Epidermal melanocyte (primary cell): ENCODE measurements at regions not wholly inside any gene's neighbourhood (a gene's known extent, or its start where the extent isn't known, plus 50 kb on each side); places are given as distances from the start of the nearest gene placed in this dataset.

ENCODE experiments used
- DNase-seq: peaks from one replicate; pipeline ENCODE4 v3.0.0; 2011; ENCODE audit warnings: low spot score; ENCODE audit not compliant: insufficient read length

DNA sequence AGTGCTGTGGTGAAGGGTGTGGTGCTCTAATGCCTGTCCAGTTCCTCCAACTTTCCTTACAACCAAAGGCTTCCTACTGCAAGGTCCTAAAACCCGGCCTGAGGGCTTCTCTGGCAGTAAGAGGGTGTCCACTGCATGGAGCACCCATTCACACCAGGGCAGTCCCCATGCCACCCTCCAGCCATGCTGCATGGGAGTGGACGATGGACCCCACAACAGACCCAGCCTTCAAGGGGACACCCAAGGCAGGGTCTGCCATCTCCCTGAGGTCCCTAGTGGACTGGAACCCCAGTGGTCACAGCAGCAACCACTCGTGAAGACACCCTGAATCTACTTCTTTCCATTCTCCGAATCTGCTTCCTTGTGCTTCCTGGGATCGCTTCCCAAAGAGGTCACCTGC, 117.6 kb upstream of the SOX1 start:
- no peak for DNase-seq

DNA sequence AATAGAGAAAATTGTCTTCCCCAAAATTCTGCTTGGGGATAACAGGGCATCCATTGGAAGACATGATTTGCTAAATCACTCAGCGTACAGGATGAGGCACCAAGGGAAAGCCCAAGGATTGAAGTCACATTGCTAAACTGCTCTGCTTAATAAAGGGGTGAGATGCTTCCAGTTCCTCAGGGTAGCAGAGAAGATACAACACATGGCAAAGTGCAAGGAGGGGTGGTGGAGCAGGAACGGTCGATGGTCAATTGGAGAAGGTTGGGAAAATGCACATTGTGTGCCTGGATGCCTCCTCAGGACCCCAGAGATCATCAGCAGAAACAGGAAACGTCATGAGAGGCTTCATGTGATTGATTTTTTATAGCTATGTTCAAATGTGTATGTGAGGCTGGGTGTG, 116.3 kb upstream of the SOX1 start:
- no peak for DNase-seq

DNA sequence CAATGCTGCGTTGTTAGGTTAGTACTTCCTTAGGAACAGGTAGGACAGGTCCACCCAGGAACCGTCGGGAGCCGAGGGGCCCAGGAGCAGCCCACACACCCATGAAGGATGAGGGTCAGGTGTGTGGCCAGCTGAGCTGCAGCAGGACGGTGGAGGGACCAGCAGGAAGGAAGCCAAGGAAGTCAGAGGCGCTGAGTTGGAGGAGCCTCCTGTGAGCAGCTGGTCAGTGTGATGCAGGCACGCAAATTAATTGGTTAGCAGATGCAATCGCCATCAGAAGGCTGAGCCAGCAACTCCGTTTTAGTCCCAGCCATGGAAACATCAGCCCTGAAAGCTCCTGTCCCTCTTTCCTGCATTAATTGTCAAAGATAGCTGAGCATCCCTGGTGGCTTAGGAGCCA, 114.9 kb upstream of the SOX1 start:
- DNase-seq = no peak

DNA sequence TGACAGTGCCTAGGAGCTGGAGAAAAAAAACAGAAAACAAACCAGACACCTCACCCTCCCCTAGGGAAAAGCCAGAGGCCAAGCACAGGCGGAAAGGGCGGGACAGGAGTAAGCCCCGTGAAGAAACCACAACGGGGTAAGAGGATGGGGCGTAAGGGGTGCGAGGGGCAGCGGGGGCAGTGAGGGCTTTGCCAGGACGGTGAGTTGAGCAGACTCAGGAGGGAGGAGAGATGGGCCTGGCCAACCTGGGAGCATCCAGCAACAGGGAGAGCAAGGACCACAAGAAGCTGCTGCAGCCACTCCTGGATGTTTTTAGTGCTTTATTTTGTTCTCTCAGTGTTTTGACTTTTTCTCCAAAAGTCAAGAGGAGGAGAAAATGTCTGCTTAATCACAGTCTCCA, 114.1 kb upstream of the SOX1 start:
- DNase-seq = no peak

DNA sequence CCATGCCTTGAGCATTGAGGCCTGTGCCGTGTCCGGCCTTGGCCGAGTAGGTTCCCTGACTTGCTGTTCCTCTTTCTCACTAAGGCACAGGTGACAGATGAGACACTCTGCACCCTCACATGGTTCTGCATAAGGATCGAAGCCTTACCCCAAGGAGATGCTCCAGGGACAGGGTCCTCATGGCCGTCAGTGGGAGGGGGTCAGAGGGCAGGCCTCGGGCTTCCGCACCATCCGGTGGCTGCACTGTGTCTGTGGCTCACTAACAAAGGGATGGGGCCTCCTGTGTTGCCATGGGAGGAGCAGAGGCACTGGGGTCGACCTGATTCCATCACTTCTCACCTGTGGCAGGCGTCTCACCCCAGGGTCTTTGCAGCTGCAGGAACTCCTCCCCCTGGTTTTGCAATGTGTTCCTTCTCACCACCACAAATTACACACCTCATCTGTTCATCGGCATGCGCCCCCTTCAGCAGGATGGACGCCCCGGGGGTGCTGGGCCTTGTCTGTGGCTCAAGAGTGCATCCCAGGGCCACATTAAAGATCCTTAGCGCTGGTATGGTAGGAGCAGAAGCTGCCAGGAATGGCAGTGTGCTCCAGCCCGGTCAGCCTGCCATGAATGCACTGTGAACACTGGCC, 113.3 kb upstream of the SOX1 start:
- no peak for DNase-seq

DNA sequence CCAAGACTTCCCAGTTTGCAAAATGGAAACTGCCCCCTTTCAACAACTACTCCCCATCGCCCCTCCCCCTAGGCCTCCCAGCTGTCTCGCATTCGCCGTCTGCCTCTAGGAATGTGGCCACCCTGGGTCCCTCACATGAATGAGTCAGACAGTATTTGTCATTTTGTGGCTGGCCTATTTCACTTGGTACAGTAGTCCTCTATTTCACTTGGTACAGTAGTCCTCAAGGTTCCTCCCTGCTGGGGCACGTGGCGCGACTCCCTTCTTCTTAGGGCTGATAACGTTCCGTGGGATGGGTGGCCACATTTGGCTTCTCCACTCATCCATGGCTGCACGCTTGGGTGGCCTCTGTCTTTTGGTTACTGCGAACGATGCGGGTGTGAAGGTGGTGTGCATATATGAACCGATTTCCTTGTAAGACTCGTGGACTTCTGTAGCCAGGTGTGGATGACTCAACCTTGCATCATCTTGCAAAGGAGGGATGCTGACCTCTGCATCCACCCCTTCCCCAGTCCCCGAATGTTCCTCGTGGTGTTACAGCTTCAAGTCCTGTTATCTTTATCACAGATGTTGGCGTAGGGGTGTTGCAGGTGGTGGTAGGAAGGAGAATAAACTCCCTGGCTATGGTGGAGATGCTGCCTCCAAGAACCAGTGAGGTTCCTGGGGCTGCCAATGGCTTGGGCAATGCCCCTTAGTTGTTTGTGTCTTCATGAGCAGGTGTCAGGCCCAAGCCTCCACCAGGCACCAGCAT, 112.1 kb upstream of the SOX1 start:
- no peak for DNase-seq

DNA sequence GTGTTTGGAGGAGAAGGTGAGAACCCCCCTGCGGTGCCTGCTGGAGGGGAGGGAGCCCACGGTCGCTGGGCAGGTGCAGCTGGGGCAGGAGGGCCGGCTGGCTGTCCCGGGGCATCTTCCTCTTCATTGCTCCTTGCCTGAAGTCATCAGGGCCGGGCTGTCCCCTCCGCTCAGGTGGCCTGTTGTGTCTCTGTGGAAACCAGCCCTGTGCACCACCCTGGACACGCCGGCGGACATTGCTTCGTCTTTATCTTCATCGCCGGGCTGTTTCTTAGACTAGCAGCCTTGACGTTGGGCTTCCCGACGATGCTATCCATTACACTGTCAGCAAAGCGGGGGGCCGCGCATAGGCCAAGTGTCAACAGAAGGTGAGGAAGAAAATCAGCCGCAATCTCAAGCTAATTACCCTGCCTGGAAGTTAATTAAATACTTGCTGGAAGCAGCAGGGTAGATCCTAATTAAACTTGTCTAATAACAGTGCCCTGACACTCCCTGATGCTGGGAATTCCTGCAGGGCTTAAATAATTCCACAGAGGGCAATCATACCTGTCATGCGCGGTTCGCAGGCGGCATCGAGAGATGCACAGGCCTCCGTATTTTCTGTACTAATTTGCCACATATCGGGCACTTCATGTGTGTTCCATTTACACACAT, 111.4 kb upstream of the SOX1 start:
- no peak for DNase-seq

DNA sequence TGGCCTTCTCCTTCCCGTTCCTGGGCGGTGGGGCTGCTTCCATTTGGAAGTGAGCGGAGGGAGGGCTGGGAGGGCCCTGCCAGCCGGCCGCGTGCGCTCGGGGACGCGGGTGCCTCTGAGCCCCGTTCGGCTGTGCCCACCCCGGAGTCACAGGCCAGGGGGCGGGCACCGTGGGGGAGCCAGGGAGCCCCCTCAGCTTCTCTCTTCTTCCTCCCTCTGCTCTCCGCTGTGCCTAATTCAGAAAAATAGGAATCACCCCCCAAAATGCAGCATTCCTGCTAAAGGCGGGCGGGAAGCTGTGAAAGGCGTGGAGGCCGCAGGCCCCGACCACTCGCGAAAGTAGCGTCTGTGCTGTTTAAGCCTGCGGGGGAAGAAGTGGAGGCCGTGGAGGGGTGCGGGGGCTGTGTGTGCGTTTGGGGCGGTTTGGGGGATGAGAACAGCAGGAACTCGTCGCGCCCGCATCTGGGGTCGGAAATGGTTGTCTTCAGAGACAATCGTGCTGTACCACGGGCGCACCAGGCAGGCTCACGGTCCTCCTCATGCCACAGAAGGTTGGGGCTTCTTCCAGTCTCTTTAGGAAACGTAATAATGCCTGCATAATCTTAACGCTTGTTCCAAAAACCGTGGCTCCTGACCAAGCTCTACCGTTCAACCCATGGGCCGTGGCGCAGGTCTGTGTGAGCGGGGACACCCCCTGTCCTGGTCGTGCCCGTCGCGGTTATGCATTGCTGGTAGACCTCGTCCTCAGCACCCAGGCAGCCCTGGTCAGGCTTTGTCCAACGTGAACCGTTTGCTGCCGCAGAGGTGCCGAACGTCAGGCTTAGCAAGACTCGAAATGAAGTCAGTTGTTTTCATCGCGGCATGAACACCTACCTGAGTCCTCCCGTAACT, 110.4 kb upstream of the SOX1 start:
- DNase-seq = no peak

DNA sequence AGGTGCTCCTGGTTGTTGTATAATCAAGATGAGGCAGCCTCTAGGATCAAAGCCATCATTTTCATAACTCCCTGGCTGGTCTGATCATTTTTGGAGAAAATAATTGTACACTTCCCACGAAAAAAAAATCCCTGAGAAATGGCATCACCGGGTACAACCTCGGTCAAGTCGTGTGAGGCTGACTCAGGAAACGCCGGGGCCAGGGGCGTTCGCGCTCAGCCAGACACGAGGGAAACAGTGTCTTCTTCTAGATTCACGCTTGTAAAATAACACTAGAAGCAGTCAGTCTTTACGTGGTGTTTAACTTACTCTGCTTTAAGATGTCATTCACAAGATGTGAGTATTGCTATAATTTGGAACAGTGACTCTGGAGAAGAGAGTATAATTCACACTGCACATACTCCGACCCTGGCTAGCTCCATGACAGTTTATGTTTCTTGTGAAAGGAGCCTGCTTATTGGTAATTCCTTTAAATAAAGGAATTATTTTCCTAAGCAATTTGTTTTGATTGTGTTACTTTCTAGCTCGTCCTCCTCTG, 109.0 kb upstream of the SOX1 start:
- no peak for DNase-seq

DNA sequence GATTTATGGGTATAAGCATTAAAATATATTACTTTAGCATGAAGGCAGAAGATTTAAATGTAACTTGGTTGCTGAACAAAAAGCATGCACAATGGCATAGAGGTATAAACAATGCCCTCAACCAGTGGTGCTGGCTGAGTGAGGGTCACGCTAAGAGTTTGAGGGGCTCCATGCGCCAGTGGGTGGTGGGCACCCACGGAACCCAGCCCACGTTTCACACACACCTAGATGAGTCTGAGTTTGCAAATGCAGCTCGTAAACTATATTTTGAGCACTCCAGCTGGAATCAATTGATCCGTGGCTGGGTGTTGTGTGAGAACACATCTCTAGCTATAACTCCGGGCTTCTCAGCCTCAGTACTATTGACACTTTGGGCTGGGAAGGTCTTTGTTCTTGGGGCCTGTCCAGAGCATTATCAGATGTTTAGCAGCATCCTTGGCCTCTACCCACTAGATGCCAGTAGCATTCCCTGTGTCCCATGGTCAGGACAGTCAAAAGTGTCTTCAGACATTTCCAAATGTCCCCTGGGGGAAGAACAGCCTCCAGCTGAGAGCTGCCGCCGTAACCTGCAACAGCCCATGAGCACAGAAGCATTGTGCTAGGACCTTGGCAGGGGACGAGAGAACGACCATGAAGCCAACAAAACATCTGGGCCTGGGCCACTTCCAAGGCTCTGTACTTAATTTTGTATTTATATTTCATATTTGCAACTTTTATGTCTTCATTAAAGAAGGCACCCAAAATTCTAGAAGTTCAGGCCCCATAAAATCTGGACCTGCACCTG, 108.1 kb upstream of the SOX1 start:
- no peak for DNase-seq

DNA sequence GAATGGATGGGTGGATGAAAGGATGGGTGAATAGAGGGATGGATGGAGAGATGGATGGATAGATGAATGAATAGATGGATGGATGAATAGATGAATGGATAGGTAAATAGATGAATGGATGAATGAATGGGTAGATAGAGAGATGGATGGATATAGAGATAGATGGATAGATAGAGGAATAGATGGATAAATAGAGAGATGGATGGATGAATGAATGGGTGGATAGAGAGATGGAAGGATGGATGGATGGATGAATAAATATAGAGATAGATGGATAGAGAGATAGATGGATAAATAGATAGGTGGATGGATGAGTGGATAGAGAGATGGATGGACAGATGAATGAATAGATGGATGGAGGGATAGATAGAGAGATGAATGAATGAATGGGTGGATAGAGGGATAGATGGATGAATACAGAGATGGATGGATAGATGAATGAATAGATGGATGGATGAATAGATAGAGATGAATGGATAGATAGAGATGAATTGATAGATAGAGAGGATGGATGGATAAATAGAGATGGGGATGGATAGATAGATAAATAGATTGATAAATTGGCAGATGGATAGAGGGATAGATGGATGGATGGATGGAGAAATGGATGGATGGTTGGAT, 106.7 kb upstream of the SOX1 start:
- no peak for DNase-seq

DNA sequence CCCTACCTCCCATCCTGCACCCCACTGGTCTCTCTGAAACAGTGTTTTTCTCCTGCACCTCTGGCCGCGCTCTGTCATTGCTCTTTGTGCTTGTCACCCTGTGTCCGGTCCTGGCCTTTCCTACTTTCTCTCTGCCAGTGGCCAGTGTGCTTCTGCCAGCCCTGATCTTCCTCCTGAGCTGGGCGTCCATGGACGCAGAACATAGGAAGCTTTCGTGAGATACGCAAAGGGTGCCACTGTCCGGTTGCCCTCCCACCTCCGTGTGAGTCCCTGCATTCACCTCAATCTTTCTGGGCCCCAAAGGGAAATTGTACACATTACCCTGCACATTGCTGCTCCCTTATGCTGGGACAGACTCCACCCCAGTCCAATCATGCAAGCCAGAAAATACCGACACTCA, 105.7 kb upstream of the SOX1 start:
- DNase-seq = no peak

DNA sequence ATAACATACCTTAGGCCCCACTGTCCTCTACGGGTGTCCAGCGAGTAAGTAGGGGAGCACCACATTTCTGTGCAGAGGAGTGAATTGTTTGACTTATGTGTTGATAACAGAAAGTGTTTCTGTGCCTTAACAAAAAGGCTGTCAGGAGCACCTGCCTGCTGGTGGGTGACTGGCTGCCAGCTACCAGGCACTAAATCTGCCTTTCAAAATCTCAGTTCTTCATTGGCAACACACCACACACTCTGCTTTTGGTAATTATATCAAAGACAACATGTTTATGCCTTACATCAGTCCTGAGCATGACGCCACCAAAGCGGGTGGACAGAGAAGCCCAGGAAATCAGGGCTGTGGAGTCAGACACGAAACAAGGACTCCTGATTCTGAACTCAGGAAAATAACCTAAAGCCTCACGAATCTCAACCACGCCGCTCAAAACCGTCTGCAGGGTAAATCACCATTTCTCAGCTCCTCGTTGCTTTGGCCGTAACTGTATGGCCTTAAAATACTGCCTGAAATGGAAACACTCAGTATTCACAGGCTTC, 105.2 kb upstream of the SOX1 start:
- DNase-seq = no peak

DNA sequence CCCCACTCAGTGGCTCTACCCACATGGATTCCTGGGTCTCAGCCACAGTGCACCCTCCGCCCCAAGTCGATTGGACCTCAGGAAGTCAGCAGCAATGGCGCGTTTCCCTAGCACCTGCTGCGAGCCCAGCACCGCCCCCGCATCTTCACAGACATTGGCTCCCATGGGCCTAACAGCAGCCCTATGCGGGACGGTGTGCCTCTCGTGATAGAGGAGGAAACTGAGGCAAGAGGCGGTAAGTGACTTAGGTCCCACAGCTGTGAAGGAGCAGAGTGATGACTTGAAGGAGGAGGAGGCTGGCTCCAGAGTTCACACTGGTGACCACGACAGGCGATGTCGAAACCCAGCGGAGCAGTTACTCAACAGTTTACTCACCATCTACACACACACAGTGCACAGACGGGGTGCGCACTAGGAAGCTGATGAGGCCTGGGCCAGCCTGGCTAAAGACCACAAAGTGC, 104.5 kb upstream of the SOX1 start:
- no peak for DNase-seq

DNA sequence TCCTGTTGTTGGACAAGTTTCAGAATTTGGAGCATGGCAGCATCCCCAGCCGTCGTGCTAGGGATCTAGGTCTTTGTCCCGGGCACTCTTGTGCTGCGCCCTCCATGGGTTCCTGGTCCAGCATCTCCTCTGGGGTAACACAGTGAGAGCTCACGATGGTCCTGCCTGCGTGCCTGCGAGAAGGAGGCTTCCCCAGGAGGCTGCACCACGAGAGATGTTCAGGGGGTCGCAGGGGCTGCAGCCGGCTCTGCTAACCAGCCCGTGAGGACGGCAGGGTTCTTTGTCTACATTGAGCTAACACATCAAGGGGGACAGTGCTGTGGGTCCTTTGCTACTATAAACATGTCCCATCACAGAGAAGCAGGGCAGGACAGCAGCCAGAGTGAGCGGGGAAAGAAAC, 103.9 kb upstream of the SOX1 start:
- DNase-seq = no peak

DNA sequence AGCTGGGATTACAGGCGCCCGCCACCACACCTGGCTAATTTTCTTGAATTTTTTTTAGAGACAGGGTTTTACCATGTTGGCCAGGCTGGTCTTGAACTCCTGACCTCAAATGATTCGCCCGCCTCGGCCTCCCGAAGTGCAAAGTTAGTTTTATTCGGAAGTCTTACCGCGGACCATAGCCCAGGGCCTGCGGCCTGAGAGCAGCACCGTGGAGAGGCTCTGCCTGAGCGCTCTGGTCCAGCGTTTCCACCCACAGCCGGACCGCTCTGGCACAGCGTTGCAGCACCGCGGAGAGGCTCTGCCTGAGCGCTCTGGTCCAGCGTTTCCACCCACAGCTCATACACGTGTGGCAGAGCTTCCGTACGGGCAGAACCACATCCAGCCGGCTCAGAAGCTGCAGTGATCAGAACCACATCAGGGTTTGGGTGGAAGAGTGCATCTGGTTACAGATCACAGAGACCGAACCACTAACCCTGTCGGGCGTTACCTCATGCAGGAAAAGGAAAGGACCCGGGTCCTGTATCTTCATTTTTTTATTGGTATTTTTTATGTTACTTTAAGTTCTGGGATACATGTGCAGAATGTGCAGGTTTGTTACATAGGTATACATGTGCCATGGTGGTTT, 102.4 kb upstream of the SOX1 start:
- no peak for DNase-seq

DNA sequence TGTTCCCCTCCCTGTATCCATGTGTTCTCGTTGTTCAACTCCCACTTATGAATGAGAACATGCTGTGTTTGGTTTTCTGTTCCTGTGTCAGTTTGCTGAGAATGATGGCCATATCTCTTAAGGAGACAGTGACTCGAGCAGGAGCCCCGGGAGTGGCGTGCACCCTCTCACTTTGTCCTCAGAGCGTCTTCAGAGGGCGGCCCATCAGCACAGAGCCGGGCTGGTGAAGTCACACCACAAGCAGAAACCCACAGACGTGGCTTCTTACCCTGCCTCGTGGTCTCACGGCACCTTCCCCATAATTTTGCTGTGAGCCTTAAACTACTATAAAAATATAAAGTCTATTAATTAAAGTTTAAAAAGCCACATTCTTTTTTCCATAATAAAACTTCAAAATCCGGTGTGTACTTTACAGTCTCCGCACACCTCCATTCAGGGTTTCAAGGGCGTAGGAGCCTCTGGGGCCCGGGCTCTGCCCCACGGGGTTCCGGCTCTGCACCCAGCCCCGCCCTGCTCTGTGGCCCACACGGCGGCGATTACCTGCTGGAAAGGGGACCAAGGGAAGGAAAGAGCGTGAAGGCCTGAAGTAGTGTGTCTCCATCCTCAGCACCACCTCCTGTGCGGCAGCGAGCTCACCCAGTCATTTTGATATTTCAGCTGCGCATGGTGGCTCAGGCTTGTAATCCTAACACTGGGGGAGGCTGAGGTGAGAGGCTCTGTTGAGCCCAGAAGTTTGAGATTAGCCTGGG, 101.3 kb upstream of the SOX1 start:
- no peak for DNase-seq

DNA sequence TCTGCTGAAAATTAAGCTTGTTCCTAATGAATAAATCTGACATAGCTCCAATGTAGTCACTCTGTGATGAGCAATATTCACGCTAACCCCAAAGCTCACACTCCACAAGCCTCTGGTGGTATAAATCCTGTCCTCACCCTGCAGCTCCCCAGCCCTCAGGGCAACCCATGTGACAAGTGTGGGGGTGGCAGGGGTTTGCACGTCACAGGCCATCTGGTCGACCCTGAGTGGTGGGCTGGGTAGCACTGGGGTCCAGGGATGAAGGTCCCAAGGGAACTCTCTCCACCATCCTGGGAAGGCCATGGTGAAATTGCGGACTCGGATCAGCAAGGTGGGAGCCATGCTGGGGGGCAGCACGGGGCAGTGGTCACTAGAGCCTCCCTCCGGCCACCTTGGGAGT, 100.0 kb upstream of the SOX1 start:
- no peak for DNase-seq
